Smooth muscle cell (in vitro differentiated cells): ENCODE measurements at regions not wholly inside any gene's neighbourhood (a gene's known extent, or its start where the extent isn't known, plus 50 kb on each side); places are given as distances from the start of the nearest gene placed in this dataset.

Source experiments
- DNase-seq: peaks from one replicate; lab custom pipeline; 2025; ENCODE audit not compliant: unreplicated experiment; lab: John Stamatoyannopoulos, UW
- H2AFZ ChIP-seq: fragments of 200-600 bp; sonication (generic); 2 replicates; pipeline ENCODE4 v1.6.0; 2016; ENCODE audit warnings: antibody characterized with exemption, low read depth, mild to moderate bottlenecking
- H3F3A ChIP-seq: fragments of 200-600 bp; sonication (generic); 2 replicates; pipeline ENCODE4 v1.6.0; 2017; ENCODE audit warnings: antibody characterized with exemption, low read depth
- H3K27ac ChIP-seq: fragments of 200-600 bp; sonication (generic); 2 replicates; pipeline ENCODE4 v1.5.1; 2016; ENCODE audit warnings: low read depth, mild to moderate bottlenecking
- H3K27me3 ChIP-seq: fragments of 200-600 bp; sonication (generic); 2 replicates; pipeline ENCODE4 v1.6.1; 2016; ENCODE audit warnings: low read depth, mild to moderate bottlenecking
- H3K36me3 ChIP-seq: fragments of 200-600 bp; sonication (generic); 2 replicates; pipeline ENCODE4 v1.5.1; 2016; ENCODE audit warnings: low read depth
- H3K4me1 ChIP-seq: fragments of 200-600 bp; sonication (generic); 2 replicates; pipeline ENCODE4 v1.5.1; 2016; ENCODE audit warnings: low read depth
- H3K4me2 ChIP-seq: fragments of 200-600 bp; sonication (generic); 2 replicates; pipeline ENCODE4 v1.6.0; 2016; ENCODE audit warnings: mild to moderate bottlenecking
- H3K4me3 ChIP-seq: fragments of 200-600 bp; sonication (generic); 2 replicates; pipeline ENCODE4 v1.5.1; 2016; ENCODE audit warnings: mild to moderate bottlenecking
- H3K79me2 ChIP-seq: fragments of 200-600 bp; sonication (generic); 2 replicates; pipeline ENCODE4 v1.6.0; 2016; ENCODE audit warnings: low read depth, mild to moderate bottlenecking
- H3K9ac ChIP-seq: fragments of 200-600 bp; sonication (generic); 2 replicates; pipeline ENCODE4 v1.6.0; 2016; ENCODE audit warnings: low read depth
- H3K9me3 ChIP-seq: fragments of 200-600 bp; sonication (generic); replicated peaks from 2 replicates; pipeline ENCODE4 v1.5.1; 2016; ENCODE audit warnings: low read depth
- H4K20me1 ChIP-seq: fragments of 200-600 bp; sonication (generic); 2 replicates; pipeline ENCODE4 v1.6.0; 2016; ENCODE audit warnings: low read depth
- CTCF ChIP-seq: fragments of 200-600 bp; sonication (generic); IDR thresholded peaks from 2 replicates; pipeline ENCODE4 v1.5.1; 2017; ENCODE audit warnings: borderline replicate concordance, mild to moderate bottlenecking, antibody characterized with exemption; ENCODE audit not compliant: insufficient read depth, poor library complexity, severe bottlenecking
- WGBS: methylation state at CpG from one replicate; pipeline ENCODE4 v1.1.7; 2016; ENCODE audit warnings: low lambda C conversion rate; 5-methylcytosine and 5-hydroxymethylcytosine counted together

GRCh38 chr18:28961669-28962228 is 784.8 kb upstream of the CDH2 start:
- peak; percentile 54 for TF ChIP-seq CTCF
- Histone ChIP-seq H2AFZ (no peak overlapping the region), H3K9me3 (no peaks in the 10 kb centered on the region), H3F3A (no peaks in the 10 kb centered on the region), H4K20me1 (no peaks in the 10 kb centered on the region), H3K27me3 (no peaks in the 10 kb centered on the region), H3K79me2 (no peaks in the 10 kb centered on the region), H3K4me1 (no peaks in the 10 kb centered on the region), H3K4me2 (no peak overlapping the region), H3K36me3 (no peaks in the 10 kb centered on the region), H3K27ac (no peak overlapping the region), H3K4me3 (no peak overlapping the region), H3K9ac (no peak overlapping the region)
- WGBS, result 73% methylated on average over 8 of the region's 8 CpGs
- DNase-seq, result no peak

GRCh38 chr18:28960146-28960545 is 783.2 kb upstream of the CDH2 start:
- H3K9ac ChIP-seq, result no peak overlapping the region

GRCh38 chr18:28952339-28952738 is 775.4 kb upstream of the CDH2 start:
- H2AFZ ChIP-seq, result no peak overlapping the region
- no peaks in the 10 kb centered on the region for H3K79me2 ChIP-seq
- no peak overlapping the region for H3K27ac ChIP-seq
- H4K20me1 ChIP-seq, result no peaks in the 10 kb centered on the region
- DNase-seq, result no peak
- no peak overlapping the region for H3K4me2 ChIP-seq
- H3K9ac ChIP-seq, result no peak overlapping the region
- H3K27me3 ChIP-seq, result no peaks in the 10 kb centered on the region
- no peak overlapping the region for H3K4me3 ChIP-seq
- no peaks in the 10 kb centered on the region for H3K9me3 ChIP-seq
- TF ChIP-seq CTCF, result no peak
- H3K4me1 ChIP-seq, result no peaks in the 10 kb centered on the region
- H3K36me3 ChIP-seq, result no peaks in the 10 kb centered on the region
- H3F3A ChIP-seq, result no peaks in the 10 kb centered on the region

More at GRCh38 chr18:28960146-28960545, 783.2 kb upstream of the CDH2 start:
- TF ChIP-seq CTCF, result no peak
- no peaks in the 10 kb centered on the region for H3K9me3 ChIP-seq
- no peaks in the 10 kb centered on the region for H3K36me3 ChIP-seq
- no peak overlapping the region for H3K4me2 ChIP-seq
- no peaks in the 10 kb centered on the region for H3K27me3 ChIP-seq
- no peak overlapping the region for H2AFZ ChIP-seq
- H4K20me1 ChIP-seq, result no peaks in the 10 kb centered on the region
- H3F3A ChIP-seq, result no peaks in the 10 kb centered on the region
- 87% methylated on average over 2 of the region's 2 CpGs for WGBS
- H3K79me2 ChIP-seq, result no peaks in the 10 kb centered on the region
- H3K4me1 ChIP-seq, result no peaks in the 10 kb centered on the region
- H3K4me3 ChIP-seq, result no peak overlapping the region
- no peak overlapping the region for H3K27ac ChIP-seq
- no peak for DNase-seq

- H3K36me3 ChIP-seq, result no peaks in the 10 kb centered on the region
- no peaks in the 10 kb centered on the region for H3K4me1 ChIP-seq
- no peaks in the 10 kb centered on the region for H3K27me3 ChIP-seq
- no peaks in the 10 kb centered on the region for H4K20me1 ChIP-seq
- no peak overlapping the region for H3K27ac ChIP-seq
- no peaks in the 10 kb centered on the region for H3F3A ChIP-seq
- H3K4me2 ChIP-seq, result no peak overlapping the region
- H3K79me2 ChIP-seq, result no peaks in the 10 kb centered on the region
- DNase-seq, result no peak
- H3K9me3 ChIP-seq, result no peaks in the 10 kb centered on the region
- no peak overlapping the region for H2AFZ ChIP-seq
- TF ChIP-seq CTCF, result no peak
- no peak overlapping the region for H3K4me3 ChIP-seq
- WGBS, result 86% methylated on average over 1 of the region's 1 CpG
- H3K9ac ChIP-seq, result no peak overlapping the region
Observed at GRCh38 chr18:28947900-28948299, 771.0 kb upstream of the CDH2 start.
